ENCODE measurements at regions not wholly inside any gene's neighbourhood (a gene's known extent, or its start where the extent isn't known, plus 50 kb on each side); places are given as distances from the start of the nearest gene placed in this dataset.

- H3K36me3 ChIP-seq (ENCODE audit: control insufficient read depth, insufficient read depth, low read length) = no peaks in the 10 kb centered on the region
- TF ChIP-seq CTCF (IDR thresholded peaks at IDR 0.05; ENCODE audit: insufficient read depth, low read length, poor library complexity, severe bottlenecking) = no peak
- no peak overlapping the region for H3K4me3 ChIP-seq (replicated peaks; ENCODE audit: low read depth, low read length)
- no peaks in the 10 kb centered on the region for H3K27me3 ChIP-seq (replicated peaks; ENCODE audit: control insufficient read depth, insufficient read depth, low read length)
- no peak for DNase-seq (ENCODE audit: extremely low read depth, insufficient read length)
These were observed 311.3 kb downstream of the TCERG1L start for GRCh38 chr10:131000244-131000643.

- Histone ChIP-seq H3K27me3 (replicated peaks; ENCODE audit: control insufficient read depth, insufficient read depth, low read length) (no peaks in the 10 kb centered on the region), H3K36me3 (ENCODE audit: control insufficient read depth, insufficient read depth, low read length) (no peaks in the 10 kb centered on the region), H3K4me3 (replicated peaks; ENCODE audit: low read depth, low read length) (no peak overlapping the region)
- DNase-seq (ENCODE audit: extremely low read depth, insufficient read length) = no peak
- TF ChIP-seq CTCF (IDR thresholded peaks at IDR 0.05; ENCODE audit: insufficient read depth, low read length, poor library complexity, severe bottlenecking) = no peak
These were observed 310.8 kb downstream of the TCERG1L start for GRCh38 chr10:131000743-131001142.

GRCh38 chr10:131001438-131001837 lies 310.1 kb downstream of the TCERG1L start:
- DNase-seq (ENCODE audit: extremely low read depth, insufficient read length) = no peak
- no peak for TF ChIP-seq CTCF (IDR thresholded peaks at IDR 0.05; ENCODE audit: insufficient read depth, low read length, poor library complexity, severe bottlenecking)

GRCh38 chr10:131002031-131002861 lies 309.3 kb downstream of the TCERG1L start:
- no peak for TF ChIP-seq CTCF (IDR thresholded peaks at IDR 0.05; ENCODE audit: insufficient read depth, low read length, poor library complexity, severe bottlenecking)
- H3K36me3 ChIP-seq (ENCODE audit: control insufficient read depth, insufficient read depth, low read length) = no peaks in the 10 kb centered on the region
- no peak overlapping the region for H3K4me3 ChIP-seq (replicated peaks; ENCODE audit: low read depth, low read length)
- H3K27me3 ChIP-seq (replicated peaks; ENCODE audit: control insufficient read depth, insufficient read depth, low read length) = no peaks in the 10 kb centered on the region
- DNase-seq (ENCODE audit: extremely low read depth, insufficient read length) = no peak

More at GRCh38 chr10:131001438-131001837, 310.1 kb downstream of the TCERG1L start:
- H3K27me3 ChIP-seq (replicated peaks; ENCODE audit: control insufficient read depth, insufficient read depth, low read length) = no peaks in the 10 kb centered on the region
- no peaks in the 10 kb centered on the region for H3K36me3 ChIP-seq (ENCODE audit: control insufficient read depth, insufficient read depth, low read length)
- no peak overlapping the region for H3K4me3 ChIP-seq (replicated peaks; ENCODE audit: low read depth, low read length)

- no peak for TF ChIP-seq CTCF (IDR thresholded peaks at IDR 0.05; ENCODE audit: insufficient read depth, low read length, poor library complexity, severe bottlenecking)
- no peaks in the 10 kb centered on the region for H3K27me3 ChIP-seq (replicated peaks; ENCODE audit: control insufficient read depth, insufficient read depth, low read length)
- DNase-seq (ENCODE audit: extremely low read depth, insufficient read length) = no peak
- no peaks in the 10 kb centered on the region for H3K36me3 ChIP-seq (ENCODE audit: control insufficient read depth, insufficient read depth, low read length)
- no peak overlapping the region for H3K4me3 ChIP-seq (replicated peaks; ENCODE audit: low read depth, low read length)
These were observed 308.1 kb downstream of the TCERG1L start for GRCh38 chr10:131003455-131003854.
